H1 (cell line): ENCODE measurements at regions not wholly inside any gene's neighbourhood (a gene's known extent, or its start where the extent isn't known, plus 50 kb on each side); places are given as distances from the start of the nearest gene placed in this dataset.

Experiments
- TEAD4 ChIP-seq: IDR thresholded peaks from 2 replicates; pipeline ENCODE4 v1.6.1; 2012; ENCODE audit warnings: low read depth, low read length, inconsistent platforms, mixed read lengths

- TF ChIP-seq TEAD4, result no peak
Measured at GRCh38 chr18:75782204-75782603, 354.7 kb upstream of the SMIM21 start (continued).
